Epithelial cell of prostate (primary cell): ENCODE measurements at regions not wholly inside any gene's neighbourhood (a gene's known extent, or its start where the extent isn't known, plus 50 kb on each side); places are given as distances from the start of the nearest gene placed in this dataset.

Experiments used
- DNase-seq: peaks from one replicate; pipeline ENCODE4 v3.0.0-alpha.2; 2011; ENCODE audit warnings: low read depth, low spot score
- H3K27ac ChIP-seq: fragments of 450-650 bp; 2 replicates; pipeline ENCODE4 v1.5.1; 2017; ENCODE audit warnings: mild to moderate bottlenecking

GRCh38 chr4:177680308-177680707 is 238.1 kb upstream of the AGA start:
- no peak for DNase-seq
- H3K27ac ChIP-seq, result no peak overlapping the region

GRCh38 chr4:177681902-177682301 is 239.7 kb upstream of the AGA start:
- peak overlapping the region; percentile 59 for H3K27ac ChIP-seq
- no peak for DNase-seq

GRCh38 chr4:177687117-177687516 is 244.9 kb upstream of the AGA start:
- no peak overlapping the region for H3K27ac ChIP-seq
- no peak for DNase-seq

DNA sequence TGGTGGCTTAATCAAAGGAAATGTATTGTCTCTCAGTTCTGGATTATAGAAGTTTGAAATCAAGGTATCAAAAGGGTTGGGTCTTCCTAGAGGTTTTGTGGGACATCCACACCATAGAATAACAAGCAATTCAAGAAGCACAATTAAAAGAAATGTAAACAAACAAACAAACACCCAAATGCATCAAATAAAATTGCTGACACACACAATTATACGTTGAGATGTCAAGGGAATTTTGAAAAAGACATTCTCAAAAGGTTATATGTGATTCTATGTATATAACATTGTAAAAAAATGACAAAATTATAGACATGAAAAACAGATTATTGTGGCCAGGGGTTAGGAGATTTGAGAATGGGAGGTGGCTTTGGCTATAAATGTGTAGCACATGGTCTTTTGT is 250.7 kb upstream of the AGA start:
- no peak overlapping the region for H3K27ac ChIP-seq
- DNase-seq, result no peak

- no peak for DNase-seq
Observed at GRCh38 chr4:177696438-177696966, 254.3 kb upstream of the AGA start.

GRCh38 chr4:177699365-177700213 is 257.4 kb upstream of the AGA start:
- DNase-seq, result peak; percentile 31
- H3K27ac ChIP-seq, result peak overlapping the region; percentile 74

More at GRCh38 chr4:177696438-177696966, 254.3 kb upstream of the AGA start:
- H3K27ac ChIP-seq, result no peak overlapping the region

GRCh38 chr4:177706916-177707315 is 264.7 kb upstream of the AGA start:
- H3K27ac ChIP-seq, result no peak overlapping the region
- no peak for DNase-seq

GRCh38 chr4:177713454-177713853 is 271.2 kb upstream of the AGA start:
- no peak for DNase-seq
- H3K27ac ChIP-seq, result no peak overlapping the region

DNA sequence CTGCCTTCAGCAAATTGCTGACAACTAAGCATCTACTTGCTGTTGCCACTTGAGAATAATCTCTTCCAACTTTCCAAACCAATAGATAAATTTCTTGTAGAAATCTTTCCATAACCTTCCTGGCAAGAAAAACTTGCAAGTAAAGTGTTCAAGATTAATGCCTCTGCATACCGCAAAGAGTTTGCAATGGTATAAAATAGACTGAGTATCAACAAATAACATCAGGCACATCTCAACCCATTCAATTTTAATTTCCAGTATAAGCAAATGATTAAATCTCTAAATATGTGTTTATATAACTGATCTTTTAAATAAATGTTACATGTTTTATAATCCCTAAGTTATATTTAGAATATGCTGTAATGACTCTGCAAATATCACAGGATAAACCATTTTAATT is 275.2 kb upstream of the AGA start:
- DNase-seq, result no peak

GRCh38 chr4:177718514-177718913 is 276.3 kb upstream of the AGA start:
- peak; percentile 60 for DNase-seq
- H3K27ac ChIP-seq, result peak overlapping the region; percentile 68

More for the DNA sequence above, 275.2 kb upstream of the AGA start:
- no peak overlapping the region for H3K27ac ChIP-seq

DNA sequence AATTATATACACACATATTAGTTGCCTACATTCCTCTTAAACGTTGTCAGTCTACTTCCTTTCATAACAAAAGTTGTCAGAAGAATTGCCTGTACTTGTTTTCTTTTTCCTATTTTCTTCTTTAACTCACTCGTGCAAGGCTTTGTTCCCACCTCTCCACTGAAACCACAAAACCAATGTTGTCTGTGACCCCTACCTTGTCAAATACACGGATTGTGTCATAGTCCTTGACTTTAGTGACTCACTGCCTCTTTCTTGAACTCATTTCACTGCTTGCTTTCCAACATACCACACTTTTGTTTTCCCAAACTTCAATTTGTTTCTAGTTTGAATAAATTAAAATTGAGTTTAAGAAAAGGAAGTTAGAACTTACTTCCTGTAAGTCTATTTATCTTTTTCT is 283.9 kb upstream of the AGA start:
- no peak overlapping the region for H3K27ac ChIP-seq
- peak; percentile 18 for DNase-seq

DNA sequence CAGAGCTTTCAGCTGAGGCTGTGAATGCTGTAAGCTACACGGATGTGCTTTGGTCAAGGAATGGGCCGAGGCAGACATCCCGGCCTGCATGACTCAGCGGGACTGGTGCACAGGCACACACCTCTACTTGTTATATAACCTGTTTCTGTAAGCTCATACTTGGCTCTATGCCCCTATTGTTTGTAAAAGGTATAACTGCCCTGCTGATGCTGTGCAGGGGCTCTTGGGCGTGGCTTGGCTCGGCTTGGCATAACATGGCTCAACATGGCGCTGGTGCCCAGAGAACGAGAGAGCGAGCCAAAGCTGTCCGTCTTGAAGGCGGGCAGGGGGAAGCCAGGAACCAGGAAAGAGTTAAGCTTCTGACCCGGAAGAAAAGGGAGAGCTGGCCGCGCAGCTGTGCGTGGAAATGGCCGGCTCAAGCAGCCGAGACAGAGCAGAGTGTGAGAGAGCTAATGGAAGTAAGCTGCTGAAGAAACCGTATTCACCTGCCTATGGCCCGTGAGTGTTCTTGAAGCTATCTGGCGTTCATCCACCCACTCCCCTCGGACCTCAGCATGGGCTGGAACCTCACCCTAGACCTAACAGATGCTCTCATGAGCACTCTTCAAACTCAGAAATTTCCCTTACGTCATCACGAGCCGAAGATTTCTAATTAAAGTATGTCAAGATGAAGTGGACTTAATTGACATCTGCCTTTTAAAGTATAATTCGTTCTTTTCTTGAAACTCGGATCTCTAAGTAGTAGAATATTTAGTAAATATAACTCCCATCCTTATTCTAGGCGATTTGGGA is 286.3 kb upstream of the AGA start:
- peak; percentile 92 for DNase-seq
- H3K27ac ChIP-seq, result peak overlapping the region; percentile 50

DNA sequence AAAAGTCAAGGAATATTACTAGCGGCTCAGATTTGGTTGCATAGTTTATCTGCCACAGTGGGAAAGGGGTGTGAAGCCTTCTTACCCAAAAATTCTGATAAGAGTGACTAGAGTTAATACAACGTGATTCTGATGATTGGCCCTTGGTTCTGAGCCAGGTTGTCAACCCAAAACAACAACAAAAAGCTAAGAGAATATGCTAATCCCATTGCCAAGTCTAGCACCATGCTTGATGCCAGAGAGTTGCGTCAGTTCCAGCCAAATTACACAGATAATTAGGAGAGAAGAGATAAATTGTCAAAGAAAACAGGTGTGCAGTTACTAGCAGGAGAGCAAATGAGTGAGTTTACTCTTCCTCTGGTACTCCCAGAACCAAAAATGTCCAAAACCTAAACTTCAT is 287.4 kb upstream of the AGA start:
- DNase-seq, result no peak
- no peak overlapping the region for H3K27ac ChIP-seq

DNA sequence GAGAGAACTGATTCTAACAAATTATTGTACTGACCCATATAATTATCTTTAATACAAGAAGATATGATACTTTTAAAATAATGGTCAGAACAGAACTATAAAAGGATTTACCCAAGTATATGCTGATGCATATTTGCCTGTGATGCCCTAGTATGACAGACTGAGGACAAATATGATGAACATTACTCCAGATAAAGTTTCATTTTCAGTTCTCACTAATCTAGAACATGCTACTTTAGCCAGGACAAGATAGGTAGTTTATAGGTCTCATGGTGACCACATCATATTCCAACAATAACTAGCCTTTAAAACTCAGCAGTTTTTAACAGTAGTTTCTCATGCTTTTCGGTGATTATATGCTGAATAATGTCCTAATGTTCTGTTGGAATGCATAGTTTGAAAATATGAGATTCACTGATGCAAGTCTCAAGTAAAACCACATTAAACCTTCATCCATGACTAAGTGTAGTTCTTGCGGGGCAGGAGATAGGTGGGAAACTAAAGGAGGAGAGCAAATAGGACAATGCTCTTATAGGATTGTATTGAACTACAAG is 295.2 kb upstream of the AGA start:
- DNase-seq, result no peak
- no peak overlapping the region for H3K27ac ChIP-seq

DNA sequence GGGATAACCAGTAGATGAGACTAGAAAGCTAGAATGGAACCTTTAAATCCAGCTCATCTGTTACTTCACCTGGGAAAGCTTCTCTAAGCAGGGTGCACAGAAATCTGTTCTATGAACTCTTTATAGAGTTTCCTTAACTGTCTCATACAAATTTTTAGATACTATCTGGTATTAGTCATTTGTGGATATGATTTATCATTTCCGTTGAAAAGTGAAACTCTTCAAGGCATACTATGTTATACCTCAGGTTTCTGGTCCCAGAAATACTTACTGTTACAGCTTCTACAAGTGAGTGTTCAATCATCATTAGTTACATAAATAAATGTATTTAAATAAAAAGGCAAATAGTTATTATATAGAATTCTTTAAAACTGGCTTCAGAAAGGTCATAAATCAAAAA is 298.3 kb upstream of the AGA start:
- peak overlapping the region; percentile 60 for H3K27ac ChIP-seq
- peak; percentile 34 for DNase-seq

GRCh38 chr4:177759729-177760128 is 317.5 kb upstream of the AGA start:
- H3K27ac ChIP-seq, result peak overlapping the region; percentile 16
- peak; percentile 41 for DNase-seq

DNA sequence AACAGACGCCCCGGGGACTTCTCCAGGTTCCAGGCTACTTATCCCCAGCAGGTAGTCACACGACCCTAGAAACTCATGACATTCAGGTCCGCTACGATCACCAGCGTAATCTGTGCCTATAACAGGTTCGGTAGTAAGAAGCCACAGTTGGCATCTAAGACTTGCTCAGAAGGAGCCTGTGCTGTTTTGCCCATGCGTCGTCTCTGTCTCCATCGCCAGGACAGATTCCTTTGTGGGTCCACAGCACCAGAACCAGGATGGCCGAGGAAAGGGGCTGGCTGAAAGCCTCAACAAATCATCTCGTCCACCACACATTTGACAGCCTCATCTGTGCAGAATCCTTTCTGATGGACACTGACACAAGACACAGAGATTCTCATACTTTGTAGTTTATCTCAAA is 319.5 kb upstream of the AGA start:
- H3K27ac ChIP-seq, result no peak overlapping the region
- no peak for DNase-seq

- no peak for DNase-seq
- H3K27ac ChIP-seq, result no peak overlapping the region
Observed at GRCh38 chr4:177769155-177769554, 326.9 kb upstream of the AGA start.

GRCh38 chr4:177770776-177771175 is 328.5 kb upstream of the AGA start:
- no peak overlapping the region for H3K27ac ChIP-seq
- no peak for DNase-seq

- no peak for DNase-seq
- no peak overlapping the region for H3K27ac ChIP-seq
Observed at GRCh38 chr4:177771645-177772044, 329.4 kb upstream of the AGA start.

DNA sequence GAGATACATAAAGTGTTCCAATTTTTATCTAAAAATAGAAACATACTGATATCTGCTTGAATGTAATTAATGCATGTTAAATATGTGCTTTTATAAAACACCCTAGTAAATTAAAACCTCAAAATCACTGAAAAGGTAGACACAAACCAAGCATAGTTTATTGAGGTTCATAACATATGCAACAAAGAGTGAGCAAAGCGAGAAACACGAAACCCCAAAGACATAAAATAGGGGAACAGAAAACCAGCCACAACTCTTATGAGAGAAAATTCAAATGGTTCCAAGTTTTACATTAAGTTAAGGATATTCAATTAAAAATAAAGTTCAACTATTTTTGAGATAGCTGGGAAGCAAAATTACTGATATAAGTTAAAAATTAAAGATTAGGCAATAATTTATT is 336.4 kb upstream of the AGA start:
- no peak for DNase-seq

More for the DNA sequence above, 336.4 kb upstream of the AGA start:
- no peak overlapping the region for H3K27ac ChIP-seq
